ENCODE measurements at regions not wholly inside any gene's neighbourhood (a gene's known extent, or its start where the extent isn't known, plus 50 kb on each side); places are given as distances from the start of the nearest gene placed in this dataset.

DNA sequence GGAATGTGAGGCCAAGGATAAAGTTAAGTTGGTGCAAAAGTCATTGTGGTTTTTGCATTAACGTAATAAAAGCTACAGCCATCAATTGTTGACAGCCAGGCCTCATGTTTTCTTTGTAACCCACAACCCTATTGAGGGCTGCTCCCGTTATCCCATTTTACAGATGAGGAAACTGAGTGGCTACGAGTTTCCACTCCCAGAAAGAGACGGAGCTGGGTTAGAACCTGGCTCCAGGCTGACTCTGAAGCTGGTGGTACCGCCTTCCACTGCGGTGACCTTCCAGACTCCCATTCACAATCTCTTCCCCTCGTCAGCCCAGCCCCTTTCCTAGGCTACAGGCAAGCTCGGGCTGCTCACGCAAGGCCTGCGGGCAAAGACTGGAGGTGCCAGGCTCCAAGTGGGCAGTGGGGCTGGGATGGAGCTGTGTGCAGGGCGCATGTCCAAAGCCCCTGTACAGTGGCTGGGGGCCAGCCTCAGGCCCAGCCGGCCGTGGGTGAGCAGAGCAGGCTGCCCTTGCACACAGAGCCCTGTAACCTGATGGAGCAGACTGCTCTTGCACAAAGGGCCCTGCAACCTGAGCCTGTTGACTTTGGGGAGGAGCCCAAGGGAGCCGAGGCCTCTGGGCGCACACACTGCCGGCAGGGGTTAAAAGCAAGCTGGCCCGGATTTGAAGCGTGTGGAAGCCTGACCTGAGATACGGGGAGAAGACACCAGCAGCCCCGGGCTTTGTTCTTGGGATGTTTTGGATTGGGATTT lies 97.4 kb upstream of the TMPRSS2 start (continued):
- TF ChIP-seq ZNF496 (CRISPR knock-in tag; IDR thresholded peaks at IDR 0.05; ENCODE audit: insufficient replicate concordance), result no peak
- TF ChIP-seq ZNF180 (CRISPR knock-in tag; IDR thresholded peaks at IDR 0.05; ENCODE audit: borderline replicate concordance, low read depth), result no peak
- peak; percentile 61; the same call in 1 of the 2 replicates for TF ChIP-seq ZNF343 (CRISPR knock-in tag; IDR thresholded peaks at IDR 0.05)
- TF ChIP-seq, protein P1, sequence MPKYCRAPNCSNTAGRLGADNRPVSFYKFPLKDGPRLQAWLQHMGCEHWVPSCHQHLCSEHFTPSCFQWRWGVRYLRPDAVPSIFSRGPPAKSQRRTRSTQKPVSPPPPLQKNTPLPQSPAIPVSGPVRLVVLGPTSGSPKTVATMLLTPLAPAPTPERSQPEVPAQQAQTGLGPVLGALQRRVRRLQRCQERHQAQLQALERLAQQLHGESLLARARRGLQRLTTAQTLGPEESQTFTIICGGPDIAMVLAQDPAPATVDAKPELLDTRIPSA (CRISPR knock-in tag; IDR thresholded peaks at IDR 0.05; ENCODE audit: borderline replicate concordance), result no peak
- TF ChIP-seq, protein P2, sequence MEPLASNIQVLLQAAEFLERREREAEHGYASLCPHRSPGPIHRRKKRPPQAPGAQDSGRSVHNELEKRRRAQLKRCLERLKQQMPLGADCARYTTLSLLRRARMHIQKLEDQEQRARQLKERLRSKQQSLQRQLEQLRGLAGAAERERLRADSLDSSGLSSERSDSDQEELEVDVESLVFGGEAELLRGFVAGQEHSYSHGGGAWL (CRISPR knock-in tag; IDR thresholded peaks at IDR 0.05), result no peak
- TF ChIP-seq, protein P3, sequence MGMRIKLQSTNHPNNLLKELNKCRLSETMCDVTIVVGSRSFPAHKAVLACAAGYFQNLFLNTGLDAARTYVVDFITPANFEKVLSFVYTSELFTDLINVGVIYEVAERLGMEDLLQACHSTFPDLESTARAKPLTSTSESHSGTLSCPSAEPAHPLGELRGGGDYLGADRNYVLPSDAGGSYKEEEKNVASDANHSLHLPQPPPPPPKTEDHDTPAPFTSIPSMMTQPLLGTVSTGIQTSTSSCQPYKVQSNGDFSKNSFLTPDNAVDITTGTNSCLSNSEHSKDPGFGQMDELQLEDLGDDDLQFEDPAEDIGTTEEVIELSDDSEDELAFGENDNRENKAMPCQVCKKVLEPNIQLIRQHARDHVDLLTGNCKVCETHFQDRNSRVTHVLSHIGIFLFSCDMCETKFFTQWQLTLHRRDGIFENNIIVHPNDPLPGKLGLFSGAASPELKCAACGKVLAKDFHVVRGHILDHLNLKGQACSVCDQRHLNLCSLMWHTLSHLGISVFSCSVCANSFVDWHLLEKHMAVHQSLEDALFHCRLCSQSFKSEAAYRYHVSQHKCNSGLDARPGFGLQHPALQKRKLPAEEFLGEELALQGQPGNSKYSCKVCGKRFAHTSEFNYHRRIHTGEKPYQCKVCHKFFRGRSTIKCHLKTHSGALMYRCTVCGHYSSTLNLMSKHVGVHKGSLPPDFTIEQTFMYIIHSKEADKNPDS (CRISPR knock-in tag; IDR thresholded peaks at IDR 0.05), result 0 out of 2 replicates have a peak, but pooled peaks have one; percentile 24
- no peak for TF ChIP-seq PRMT3 (CRISPR knock-in tag; IDR thresholded peaks at IDR 0.05; ENCODE audit: borderline replicate concordance, low read depth)
- no peak for TF ChIP-seq ZNF703 (CRISPR knock-in tag; IDR thresholded peaks at IDR 0.05; ENCODE audit: borderline replicate concordance)
- TF ChIP-seq PCBP1 (IDR thresholded peaks at IDR 0.05; ENCODE audit: borderline replicate concordance, low read depth, low read length), result no peak
- peak; percentile 25; the same call in 1 of the 2 replicates for TF ChIP-seq RAD21 (CRISPR knock-in tag; IDR thresholded peaks at IDR 0.05)
- TF ChIP-seq ELF3 (CRISPR knock-in tag; IDR thresholded peaks at IDR 0.05), result no peak
- TF ChIP-seq ZNF773 (CRISPR knock-in tag; IDR thresholded peaks at IDR 0.05; ENCODE audit: borderline replicate concordance), result no peak
- TF ChIP-seq ZNF34 (CRISPR knock-in tag; IDR thresholded peaks at IDR 0.05; ENCODE audit: borderline replicate concordance), result 0 out of 2 replicates have a peak, but pooled peaks have one; percentile 85
- TF ChIP-seq ZNF335 (CRISPR knock-in tag; IDR thresholded peaks at IDR 0.05), result no peak
- TF ChIP-seq KDM1A (CRISPR knock-in tag; IDR thresholded peaks at IDR 0.05), result no peak
- TF ChIP-seq, protein P4, sequence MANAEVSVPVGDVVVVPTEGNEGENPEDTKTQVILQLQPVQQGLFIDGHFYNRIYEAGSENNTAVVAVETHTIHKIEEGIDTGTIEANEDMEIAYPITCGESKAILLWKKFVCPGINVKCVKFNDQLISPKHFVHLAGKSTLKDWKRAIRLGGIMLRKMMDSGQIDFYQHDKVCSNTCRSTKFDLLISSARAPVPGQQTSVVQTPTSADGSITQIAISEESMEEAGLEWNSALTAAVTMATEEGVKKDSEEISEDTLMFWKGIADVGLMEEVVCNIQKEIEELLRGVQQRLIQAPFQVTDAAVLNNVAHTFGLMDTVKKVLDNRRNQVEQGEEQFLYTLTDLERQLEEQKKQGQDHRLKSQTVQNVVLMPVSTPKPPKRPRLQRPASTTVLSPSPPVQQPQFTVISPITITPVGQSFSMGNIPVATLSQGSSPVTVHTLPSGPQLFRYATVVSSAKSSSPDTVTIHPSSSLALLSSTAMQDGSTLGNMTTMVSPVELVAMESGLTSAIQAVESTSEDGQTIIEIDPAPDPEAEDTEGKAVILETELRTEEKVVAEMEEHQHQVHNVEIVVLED (CRISPR knock-in tag; IDR thresholded peaks at IDR 0.05; ENCODE audit: borderline replicate concordance), result no peak
- peak in 1 of 2 experiments; percentile 56; a peak in 1 of 4 replicates for TF ChIP-seq KLF16 (CRISPR knock-in tag; IDR thresholded peaks at IDR 0.05)
- no peak for TF ChIP-seq TBP (CRISPR knock-in tag; IDR thresholded peaks at IDR 0.05)
- TF ChIP-seq, protein P5, sequence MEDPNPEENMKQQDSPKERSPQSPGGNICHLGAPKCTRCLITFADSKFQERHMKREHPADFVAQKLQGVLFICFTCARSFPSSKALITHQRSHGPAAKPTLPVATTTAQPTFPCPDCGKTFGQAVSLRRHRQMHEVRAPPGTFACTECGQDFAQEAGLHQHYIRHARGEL (CRISPR knock-in tag; IDR thresholded peaks at IDR 0.05), result no peak
- TF ChIP-seq SAFB2 (CRISPR knock-in tag; IDR thresholded peaks at IDR 0.05; ENCODE audit: borderline replicate concordance, low read depth), result no peak
- no peak for TF ChIP-seq FOXP1 (IDR thresholded peaks at IDR 0.05)
- peak; percentile 46; the same call in 1 of the 2 replicates for TF ChIP-seq FOXP1 (CRISPR knock-in tag; IDR thresholded peaks at IDR 0.05)
- TF ChIP-seq, protein P6, sequence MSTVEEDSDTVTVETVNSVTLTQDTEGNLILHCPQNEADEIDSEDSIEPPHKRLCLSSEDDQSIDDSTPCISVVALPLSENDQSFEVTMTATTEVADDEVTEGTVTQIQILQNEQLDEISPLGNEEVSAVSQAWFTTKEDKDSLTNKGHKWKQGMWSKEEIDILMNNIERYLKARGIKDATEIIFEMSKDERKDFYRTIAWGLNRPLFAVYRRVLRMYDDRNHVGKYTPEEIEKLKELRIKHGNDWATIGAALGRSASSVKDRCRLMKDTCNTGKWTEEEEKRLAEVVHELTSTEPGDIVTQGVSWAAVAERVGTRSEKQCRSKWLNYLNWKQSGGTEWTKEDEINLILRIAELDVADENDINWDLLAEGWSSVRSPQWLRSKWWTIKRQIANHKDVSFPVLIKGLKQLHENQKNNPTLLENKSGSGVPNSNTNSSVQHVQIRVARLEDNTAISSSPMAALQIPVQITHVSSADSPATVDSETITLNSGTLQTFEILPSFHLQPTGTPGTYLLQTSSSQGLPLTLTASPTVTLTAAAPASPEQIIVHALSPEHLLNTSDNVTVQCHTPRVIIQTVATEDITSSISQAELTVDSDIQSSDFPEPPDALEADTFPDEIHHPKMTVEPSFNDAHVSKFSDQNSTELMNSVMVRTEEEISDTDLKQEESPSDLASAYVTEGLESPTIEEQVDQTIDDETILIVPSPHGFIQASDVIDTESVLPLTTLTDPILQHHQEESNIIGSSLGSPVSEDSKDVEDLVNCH (CRISPR knock-in tag; IDR thresholded peaks at IDR 0.05), result no peak

Measured in HepG2 (cell line).